ENCODE measurements at regions not wholly inside any gene's neighbourhood (a gene's known extent, or its start where the extent isn't known, plus 50 kb on each side); places are given as distances from the start of the nearest gene placed in this dataset.
"Not testable (repeated sequence)": the region's sequence is repeated elsewhere in the genome, so short reads cannot be mapped to it uniquely, and the experiment has no call there.

- Histone ChIP-seq H3K9me3 (replicated peaks; ENCODE audit: control insufficient read depth, low read depth, low read length) (no peaks in the 10 kb centered on the region), H3K4me3 (ENCODE audit: low read length) (no peak overlapping the region), H3K27me3 (ENCODE audit: control insufficient read depth, insufficient read depth, low read length) (no peaks in the 10 kb centered on the region), H3K27ac (ENCODE audit: low read length) (no peak overlapping the region), H3K4me1 (ENCODE audit: control insufficient read depth, insufficient read depth, low read length) (no peaks in the 10 kb centered on the region), H3K36me3 (ENCODE audit: control insufficient read depth, insufficient read depth, low read length) (no peaks in the 10 kb centered on the region)
- no CpG with 5 or more reads among the region's 4 CpGs for WGBS (ENCODE audit: insufficient coverage)
- no peak for DNase-seq
Observed at GRCh38 chr5:57002959-57003485, 51.1 kb upstream of the MIER3 start.

- 100% methylated on average over 3 of the region's 5 CpGs for WGBS (ENCODE audit: insufficient coverage)
- DNase-seq; H3K27ac ChIP-seq (ENCODE audit: low read length); H3K9me3 ChIP-seq (replicated peaks; ENCODE audit: control insufficient read depth, low read depth, low read length); H3K4me1 ChIP-seq (ENCODE audit: control insufficient read depth, insufficient read depth, low read length); H3K4me3 ChIP-seq (ENCODE audit: low read length); H3K27me3 ChIP-seq (ENCODE audit: control insufficient read depth, insufficient read depth, low read length); H3K36me3 ChIP-seq (ENCODE audit: control insufficient read depth, insufficient read depth, low read length): not testable (repeated sequence)
Observed at GRCh38 chr5:57003566-57003965, 51.6 kb upstream of the MIER3 start.

GRCh38 chr5:57004800-57005199, 52.9 kb upstream of the MIER3 start:
- Histone ChIP-seq H3K27ac (ENCODE audit: low read length) (no peak overlapping the region), H3K9me3 (replicated peaks; ENCODE audit: control insufficient read depth, low read depth, low read length) (no peaks in the 10 kb centered on the region), H3K27me3 (ENCODE audit: control insufficient read depth, insufficient read depth, low read length) (no peaks in the 10 kb centered on the region), H3K36me3 (ENCODE audit: control insufficient read depth, insufficient read depth, low read length) (no peaks in the 10 kb centered on the region), H3K4me3 (ENCODE audit: low read length) (no peak overlapping the region), H3K4me1 (ENCODE audit: control insufficient read depth, insufficient read depth, low read length) (no peaks in the 10 kb centered on the region)
- 92% methylated on average over 1 of the region's 5 CpGs for WGBS (ENCODE audit: insufficient coverage)
- no peak for DNase-seq

- Histone ChIP-seq H3K36me3 (ENCODE audit: control insufficient read depth, insufficient read depth, low read length) (no peaks in the 10 kb centered on the region), H3K9me3 (replicated peaks; ENCODE audit: control insufficient read depth, low read depth, low read length) (no peaks in the 10 kb centered on the region), H3K27me3 (ENCODE audit: control insufficient read depth, insufficient read depth, low read length) (no peaks in the 10 kb centered on the region), H3K4me1 (ENCODE audit: control insufficient read depth, insufficient read depth, low read length) (no peaks in the 10 kb centered on the region), H3K4me3 (ENCODE audit: low read length) (no peak overlapping the region), H3K27ac (ENCODE audit: low read length) (no peak overlapping the region)
- no CpG with 5 or more reads among the region's 2 CpGs for WGBS (ENCODE audit: insufficient coverage)
- no peak for DNase-seq
Observed at GRCh38 chr5:57007344-57007743, 55.4 kb upstream of the MIER3 start.

- no peaks in the 10 kb centered on the region for H3K9me3 ChIP-seq (replicated peaks; ENCODE audit: control insufficient read depth, low read depth, low read length)
- H3K27me3 ChIP-seq (ENCODE audit: control insufficient read depth, insufficient read depth, low read length): no peaks in the 10 kb centered on the region
- DNase-seq: no peak
- 100% methylated on average over 1 of the region's 7 CpGs for WGBS (ENCODE audit: insufficient coverage)
- H3K27ac ChIP-seq (ENCODE audit: low read length): no peak overlapping the region
- no peaks in the 10 kb centered on the region for H3K36me3 ChIP-seq (ENCODE audit: control insufficient read depth, insufficient read depth, low read length)
- no peaks in the 10 kb centered on the region for H3K4me1 ChIP-seq (ENCODE audit: control insufficient read depth, insufficient read depth, low read length)
- no peak overlapping the region for H3K4me3 ChIP-seq (ENCODE audit: low read length)
Observed at GRCh38 chr5:57009811-57010210, 57.9 kb upstream of the MIER3 start.

GRCh38 chr5:57010786-57011185, 58.9 kb upstream of the MIER3 start:
- Histone ChIP-seq H3K27me3 (ENCODE audit: control insufficient read depth, insufficient read depth, low read length) (no peaks in the 10 kb centered on the region), H3K27ac (ENCODE audit: low read length) (no peak overlapping the region), H3K9me3 (replicated peaks; ENCODE audit: control insufficient read depth, low read depth, low read length) (no peaks in the 10 kb centered on the region), H3K4me1 (ENCODE audit: control insufficient read depth, insufficient read depth, low read length) (no peaks in the 10 kb centered on the region), H3K4me3 (ENCODE audit: low read length) (no peak overlapping the region), H3K36me3 (ENCODE audit: control insufficient read depth, insufficient read depth, low read length) (no peaks in the 10 kb centered on the region)
- no peak for DNase-seq
- WGBS (ENCODE audit: insufficient coverage): no CpG with 5 or more reads among the region's 4 CpGs

- H3K4me3 ChIP-seq (ENCODE audit: low read length): no peak overlapping the region
- H3K9me3 ChIP-seq (replicated peaks; ENCODE audit: control insufficient read depth, low read depth, low read length): no peaks in the 10 kb centered on the region
- WGBS (ENCODE audit: insufficient coverage): 67% methylated on average over 1 of the region's 2 CpGs
- H3K36me3 ChIP-seq (ENCODE audit: control insufficient read depth, insufficient read depth, low read length): no peaks in the 10 kb centered on the region
- no peak overlapping the region for H3K27ac ChIP-seq (ENCODE audit: low read length)
- DNase-seq: no peak
- no peaks in the 10 kb centered on the region for H3K27me3 ChIP-seq (ENCODE audit: control insufficient read depth, insufficient read depth, low read length)
- H3K4me1 ChIP-seq (ENCODE audit: control insufficient read depth, insufficient read depth, low read length): no peaks in the 10 kb centered on the region
Observed at GRCh38 chr5:57012511-57012910, 60.6 kb upstream of the MIER3 start.

- DNase-seq: no peak
- WGBS (ENCODE audit: insufficient coverage): no CpG with 5 or more reads among the region's 3 CpGs
- no peaks in the 10 kb centered on the region for H3K27me3 ChIP-seq (ENCODE audit: control insufficient read depth, insufficient read depth, low read length)
- H3K36me3 ChIP-seq (ENCODE audit: control insufficient read depth, insufficient read depth, low read length): no peaks in the 10 kb centered on the region
- H3K9me3 ChIP-seq (replicated peaks; ENCODE audit: control insufficient read depth, low read depth, low read length): no peaks in the 10 kb centered on the region
- no peak overlapping the region for H3K27ac ChIP-seq (ENCODE audit: low read length)
- H3K4me1 ChIP-seq (ENCODE audit: control insufficient read depth, insufficient read depth, low read length): no peaks in the 10 kb centered on the region
- no peak overlapping the region for H3K4me3 ChIP-seq (ENCODE audit: low read length)
Observed at GRCh38 chr5:57025961-57026360, 74.0 kb upstream of the MIER3 start.

- H3K9me3 ChIP-seq (replicated peaks; ENCODE audit: control insufficient read depth, low read depth, low read length): no peaks in the 10 kb centered on the region
- H3K4me3 ChIP-seq (ENCODE audit: low read length): no peak overlapping the region
- H3K27ac ChIP-seq (ENCODE audit: low read length): no peak overlapping the region
- 100% methylated on average over 1 of the region's 2 CpGs for WGBS (ENCODE audit: insufficient coverage)
- H3K4me1 ChIP-seq (ENCODE audit: control insufficient read depth, insufficient read depth, low read length): no peaks in the 10 kb centered on the region
- no peak for DNase-seq
- no peaks in the 10 kb centered on the region for H3K27me3 ChIP-seq (ENCODE audit: control insufficient read depth, insufficient read depth, low read length)
- H3K36me3 ChIP-seq (ENCODE audit: control insufficient read depth, insufficient read depth, low read length): no peaks in the 10 kb centered on the region
Observed at GRCh38 chr5:57028161-57028560, 76.2 kb upstream of the MIER3 start.

GRCh38 chr5:57032151-57032551, 80.2 kb upstream of the MIER3 start:
- WGBS (ENCODE audit: insufficient coverage): no CpG with 5 or more reads among the region's 1 CpG
- Histone ChIP-seq H3K27ac (ENCODE audit: low read length) (no peak overlapping the region), H3K4me1 (ENCODE audit: control insufficient read depth, insufficient read depth, low read length) (no peaks in the 10 kb centered on the region), H3K4me3 (ENCODE audit: low read length) (no peak overlapping the region), H3K27me3 (ENCODE audit: control insufficient read depth, insufficient read depth, low read length) (no peaks in the 10 kb centered on the region), H3K36me3 (ENCODE audit: control insufficient read depth, insufficient read depth, low read length) (no peaks in the 10 kb centered on the region), H3K9me3 (replicated peaks; ENCODE audit: control insufficient read depth, low read depth, low read length) (no peaks in the 10 kb centered on the region)
- DNase-seq: no peak

GRCh38 chr5:57033103-57033502, 81.2 kb upstream of the MIER3 start:
- Histone ChIP-seq H3K4me1 (ENCODE audit: control insufficient read depth, insufficient read depth, low read length) (no peaks in the 10 kb centered on the region), H3K27me3 (ENCODE audit: control insufficient read depth, insufficient read depth, low read length) (no peaks in the 10 kb centered on the region)

More at GRCh38 chr5:57033103-57033502, 81.2 kb upstream of the MIER3 start:
- no peak overlapping the region for H3K4me3 ChIP-seq (ENCODE audit: low read length)
- H3K9me3 ChIP-seq (replicated peaks; ENCODE audit: control insufficient read depth, low read depth, low read length): no peaks in the 10 kb centered on the region
- DNase-seq: no peak
- no peaks in the 10 kb centered on the region for H3K36me3 ChIP-seq (ENCODE audit: control insufficient read depth, insufficient read depth, low read length)
- no peak overlapping the region for H3K27ac ChIP-seq (ENCODE audit: low read length)
